GM18517 (cell line): ENCODE measurements at regions not wholly inside any gene's neighbourhood (a gene's known extent, or its start where the extent isn't known, plus 50 kb on each side); places are given as distances from the start of the nearest gene placed in this dataset.
"Not testable (repeated sequence)": the region's sequence is repeated elsewhere in the genome, so short reads cannot be mapped to it uniquely, and the experiment has no call there.

Experiments used
- ATAC-seq: cut with Tn5 transposase; IDR thresholded peaks from one replicate; pipeline ENCODE4 v1.9.1; 2021; ENCODE audit warnings: mild to moderate bottlenecking, moderate library complexity; ENCODE audit not compliant: unreplicated experiment

DNA sequence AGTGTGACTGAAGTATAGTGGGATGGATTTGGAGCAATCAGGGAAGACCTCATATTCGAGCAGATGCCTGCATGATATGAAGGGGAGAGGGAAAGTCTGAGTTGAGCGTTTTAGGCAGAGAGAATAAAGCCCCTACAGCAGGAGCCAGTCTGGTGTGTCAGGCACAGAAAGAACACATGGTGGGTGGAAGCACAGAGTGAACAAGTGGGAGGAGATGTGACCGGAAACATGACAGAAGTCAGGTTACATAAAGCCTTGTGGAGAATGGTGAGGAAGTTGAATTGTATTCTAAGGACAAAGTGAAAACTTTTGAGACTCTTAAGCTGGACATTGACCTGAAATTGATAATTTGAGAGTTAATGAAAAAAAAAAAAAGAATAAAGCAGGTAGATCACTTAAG lies 541.0 kb downstream of the PLOD2 start:
- ATAC-seq = no peak

DNA sequence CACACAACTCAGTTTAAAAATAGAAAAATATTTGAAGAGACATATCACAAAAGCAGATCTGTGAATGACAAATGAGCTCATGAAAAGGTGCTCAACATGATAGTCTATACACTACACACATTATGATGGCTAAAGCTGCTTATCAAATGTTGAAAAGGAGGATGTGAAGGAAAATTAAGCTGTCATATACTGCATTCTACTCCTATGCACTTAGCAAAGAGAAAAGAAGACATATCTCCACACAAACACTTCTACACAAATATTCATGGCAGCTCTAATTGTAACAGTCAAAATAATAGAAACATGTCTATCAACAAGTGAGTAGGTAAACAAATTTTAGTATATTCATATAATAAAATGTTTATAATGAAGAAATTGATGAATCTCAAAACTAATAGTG lies 540.5 kb downstream of the PLOD2 start:
- ATAC-seq = no peak

DNA sequence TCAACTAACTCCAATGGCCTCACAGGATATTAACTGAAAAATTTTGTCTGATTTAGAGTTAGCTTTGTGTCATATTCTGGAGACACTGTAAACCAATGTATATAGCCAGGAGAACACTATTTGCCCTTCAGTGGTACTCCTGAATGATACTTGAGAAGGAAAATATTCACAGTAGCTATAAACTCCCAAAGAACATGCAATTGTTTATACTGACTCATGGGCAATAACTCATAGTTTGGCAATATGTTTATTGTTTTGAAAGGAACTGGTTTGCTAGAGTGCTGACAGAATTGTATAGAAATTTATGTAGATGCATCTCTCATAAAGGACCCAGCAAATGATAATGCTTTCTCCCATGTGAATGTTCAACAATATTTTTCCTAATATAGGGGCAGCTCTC lies 537.6 kb downstream of the PLOD2 start:
- no peak for ATAC-seq

DNA sequence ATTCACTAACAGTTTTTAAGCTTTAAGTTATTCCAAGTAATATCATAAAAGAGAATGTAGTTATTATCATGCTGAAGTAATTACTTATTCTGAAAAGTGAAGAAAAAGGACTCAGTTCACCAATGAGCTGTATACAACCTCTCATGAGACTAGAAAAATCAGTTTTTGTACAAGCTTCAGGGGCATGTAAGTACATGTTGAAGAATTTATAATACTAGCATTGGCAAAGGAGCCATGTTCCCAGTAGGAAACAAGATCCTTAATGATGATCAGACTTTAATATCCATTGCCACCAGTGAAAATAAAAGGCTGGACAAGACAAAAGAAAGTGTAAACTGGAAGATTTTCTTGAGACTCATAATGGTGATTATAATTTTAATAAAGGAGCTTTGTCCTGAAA lies 532.8 kb downstream of the PLOD2 start:
- ATAC-seq = no peak

DNA sequence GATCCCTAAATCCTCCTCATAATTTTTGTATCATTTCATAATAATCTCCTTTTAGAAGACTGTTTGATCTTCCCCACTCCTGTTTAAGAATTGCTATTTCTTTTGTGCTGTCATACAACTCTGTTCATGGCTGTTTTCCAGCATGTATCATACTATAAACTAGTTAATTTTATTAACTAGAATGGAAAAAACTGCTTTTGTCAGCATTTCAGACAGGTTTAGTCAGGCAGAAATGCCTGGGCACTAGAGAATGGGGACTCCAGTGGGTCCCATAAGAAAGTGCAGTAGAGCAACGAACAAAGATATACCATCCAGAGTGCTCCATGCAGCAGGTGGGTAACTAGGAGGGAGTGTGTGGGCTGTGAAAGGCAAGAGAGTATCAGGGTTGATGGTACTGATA lies 523.9 kb downstream of the PLOD2 start:
- ATAC-seq = no peak

DNA sequence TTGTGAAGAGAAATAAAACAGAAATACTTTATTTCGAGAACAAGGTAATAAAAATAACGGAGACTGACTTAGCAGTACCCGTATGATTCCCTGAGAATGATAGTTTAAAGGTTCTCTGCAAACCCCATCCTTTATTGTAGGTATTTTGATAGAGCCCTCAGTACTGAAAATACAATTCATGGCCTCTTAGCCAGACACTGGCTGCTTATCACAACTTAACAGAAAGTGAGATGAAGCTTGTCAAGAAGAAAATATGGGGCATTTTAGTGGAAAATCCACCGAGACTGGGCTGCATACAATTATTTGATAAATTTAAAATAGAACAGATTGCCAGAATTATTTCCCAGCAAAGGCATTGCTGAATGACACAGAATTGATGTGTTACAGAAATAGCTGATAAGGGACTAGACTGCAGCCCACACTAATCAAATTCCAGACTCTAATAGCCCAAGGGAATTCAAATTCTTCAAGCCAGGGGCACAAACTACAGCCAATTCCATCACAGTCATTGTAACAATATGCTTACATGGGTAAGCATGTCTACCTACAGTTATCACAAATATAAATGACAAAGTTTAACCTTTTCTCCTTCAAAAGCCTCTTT lies 521.9 kb downstream of the PLOD2 start:
- ATAC-seq = no peak

DNA sequence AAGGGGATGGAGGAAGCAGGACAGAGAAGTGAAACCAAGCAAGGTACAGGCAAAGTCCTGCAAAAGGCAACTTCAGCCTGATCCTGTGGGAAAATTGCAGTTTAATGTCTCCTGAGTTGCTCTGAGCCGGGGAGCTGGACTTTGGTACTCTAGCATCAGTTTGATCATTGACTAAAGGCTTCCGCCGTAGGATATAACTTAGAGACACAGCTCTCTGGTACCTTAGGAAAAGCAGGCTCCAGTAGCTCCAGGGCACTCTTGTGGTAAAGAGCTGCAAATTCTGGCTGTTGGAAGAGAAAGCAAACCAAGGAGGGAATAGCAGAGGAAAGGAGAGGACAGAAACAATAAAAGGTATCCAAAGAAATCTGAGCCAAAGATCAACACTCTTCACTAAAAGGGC lies 521.1 kb downstream of the PLOD2 start:
- ATAC-seq = no peak

DNA sequence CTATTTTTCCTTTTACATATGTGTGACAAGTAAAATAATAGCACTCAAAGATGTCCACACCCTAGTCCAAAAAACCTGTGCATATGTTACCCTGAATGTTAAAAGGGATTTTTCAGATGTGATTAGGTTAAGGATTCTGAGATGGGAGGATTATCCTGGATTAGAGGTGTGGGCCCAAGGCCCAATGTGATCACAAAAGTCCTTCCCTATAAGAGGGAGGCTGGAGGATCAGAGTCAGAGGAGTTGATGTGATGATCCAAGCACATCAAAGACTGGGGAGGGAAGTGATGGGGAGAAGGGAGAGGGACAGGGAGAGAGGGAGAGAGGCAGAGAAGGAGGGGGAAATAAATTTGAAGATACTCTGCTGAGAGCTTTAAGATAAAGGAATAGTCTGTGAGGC lies 512.6 kb downstream of the PLOD2 start:
- no peak for ATAC-seq

DNA sequence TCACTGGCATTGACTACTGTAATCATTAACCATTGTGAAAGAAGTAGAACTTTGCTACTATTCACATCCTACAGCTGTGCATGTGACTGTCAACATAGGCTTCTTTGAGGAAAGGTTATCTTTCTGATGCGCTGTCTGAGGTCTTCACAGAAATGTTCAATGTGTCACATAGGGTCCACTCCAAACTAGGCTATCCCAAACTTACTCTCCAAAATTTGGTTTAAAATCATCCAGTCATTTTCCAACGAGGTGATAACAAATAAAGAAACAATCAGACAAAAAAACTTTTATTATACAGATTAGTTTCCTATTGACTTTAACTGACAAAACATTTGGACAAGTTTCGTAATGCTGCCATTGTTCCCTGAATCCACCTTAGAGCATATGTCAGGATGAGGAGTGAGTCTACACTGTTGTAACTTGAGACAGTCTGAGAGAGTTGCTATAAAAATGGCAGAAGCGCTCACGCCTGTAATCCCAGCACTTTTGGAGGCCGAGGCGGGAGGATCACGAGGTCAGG lies 511.6 kb downstream of the PLOD2 start:
- no peak for ATAC-seq

DNA sequence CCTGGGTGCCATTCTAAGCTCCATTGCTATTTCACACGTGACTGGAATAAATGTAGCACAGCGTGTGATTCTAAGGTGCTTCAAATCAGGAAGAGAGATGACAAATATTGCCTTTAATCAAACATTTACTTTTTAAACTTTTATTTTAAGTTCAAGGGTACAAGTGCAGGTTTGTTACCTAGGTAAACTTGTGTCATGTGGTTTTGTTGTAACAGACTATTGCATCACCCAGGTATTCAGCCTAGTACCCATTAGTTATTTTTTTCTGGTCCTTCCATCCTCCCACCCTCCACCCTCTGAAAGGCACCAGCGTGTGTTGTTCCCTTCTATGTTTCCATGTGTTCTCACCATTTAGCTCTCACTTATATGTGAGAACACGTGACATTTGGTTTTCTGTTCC lies 510.8 kb downstream of the PLOD2 start:
- no peak for ATAC-seq

DNA sequence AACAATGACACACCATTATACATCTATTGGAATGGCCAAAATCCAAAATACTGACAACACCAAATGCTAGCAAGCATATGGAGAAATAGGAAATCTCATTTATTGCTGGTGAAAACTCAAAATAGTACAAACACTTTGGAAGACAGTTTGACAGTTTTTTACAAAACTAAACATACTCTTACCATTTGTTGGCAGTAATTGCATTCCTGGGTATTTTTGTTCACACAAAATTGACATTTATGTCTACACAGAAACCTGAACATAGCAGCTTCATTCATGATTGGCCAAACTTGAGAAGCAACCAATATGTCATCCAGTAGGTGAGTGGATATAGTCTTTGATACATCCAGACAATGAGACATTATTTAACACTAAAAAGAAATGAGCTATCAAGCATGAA lies 489.9 kb downstream of the PLOD2 start:
- ATAC-seq = no peak

DNA sequence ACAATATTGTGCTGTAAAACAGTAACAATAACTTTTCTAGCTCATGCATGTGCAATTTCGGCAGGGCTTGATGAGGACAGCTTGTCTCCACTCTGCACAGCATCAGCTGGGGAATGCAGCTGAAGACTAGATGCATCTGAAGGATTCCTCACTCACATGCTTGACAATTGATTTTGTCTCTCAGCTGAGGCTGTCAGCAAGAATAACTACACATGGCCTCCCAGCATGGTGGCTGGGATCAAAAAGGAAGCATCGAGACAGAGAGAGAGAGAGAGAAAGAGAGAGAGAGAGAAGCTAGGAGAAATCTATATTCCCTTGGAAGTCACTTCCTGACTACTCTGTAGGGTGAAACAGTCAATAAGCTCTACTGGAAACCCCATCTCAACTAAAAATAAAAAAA lies 487.1 kb downstream of the PLOD2 start:
- no peak for ATAC-seq

DNA sequence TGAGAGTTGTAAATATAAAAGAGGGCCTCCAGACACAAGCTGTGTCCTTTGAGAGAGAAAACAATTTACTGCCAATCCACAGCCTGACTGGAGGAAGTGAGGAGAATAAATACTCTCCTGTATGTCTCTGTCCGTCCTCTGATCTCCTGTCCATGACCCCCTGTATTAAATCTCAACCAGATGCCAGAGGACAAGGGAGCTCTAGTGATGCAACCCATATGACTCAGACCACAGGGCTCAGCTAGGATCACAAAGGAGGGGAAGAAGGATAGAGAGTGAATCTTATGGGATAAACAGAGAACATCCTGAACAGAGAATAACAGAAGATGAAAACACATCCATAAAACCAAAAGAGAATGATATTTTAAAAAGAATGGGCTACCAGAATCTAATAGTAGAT lies 482.6 kb downstream of the PLOD2 start:
- ATAC-seq = no peak

DNA sequence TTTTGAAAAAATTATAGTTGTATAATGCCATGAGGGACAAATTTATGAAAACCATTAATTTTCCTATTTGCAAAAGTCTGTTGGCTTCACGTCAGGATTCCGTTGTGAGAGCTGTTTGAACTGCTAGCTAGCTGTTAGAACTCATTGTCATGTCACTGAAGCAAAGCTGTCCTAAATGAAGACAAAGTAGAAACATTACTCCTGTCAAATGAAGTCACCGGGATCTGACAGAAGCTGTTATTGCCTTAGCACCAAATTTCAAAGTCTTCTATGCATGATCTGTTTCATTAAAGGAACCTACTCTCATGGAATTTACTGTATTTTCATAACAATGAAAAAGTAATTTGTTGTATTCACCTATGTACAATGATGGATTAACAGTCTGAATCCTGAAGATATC lies 479.8 kb downstream of the PLOD2 start:
- ATAC-seq = no peak

DNA sequence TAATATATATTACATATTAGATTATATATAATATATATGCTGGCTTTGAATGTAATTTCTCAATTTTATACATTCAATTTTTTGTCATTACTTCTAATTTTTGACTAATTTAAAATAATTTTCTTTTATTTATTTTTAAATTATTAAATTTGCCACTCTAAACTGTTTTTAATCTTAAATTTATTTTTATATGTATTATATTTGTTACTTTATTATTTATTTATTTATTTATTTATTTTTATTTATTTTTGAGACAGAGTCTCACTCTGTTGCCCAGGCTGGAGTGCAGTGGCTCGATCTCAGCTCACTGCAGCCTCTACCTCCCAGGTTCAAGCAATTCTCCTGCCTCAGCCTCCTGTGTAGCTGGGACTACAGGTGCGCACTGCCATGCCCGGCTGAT lies 473.0 kb downstream of the PLOD2 start:
- not testable (repeated sequence) for ATAC-seq

DNA sequence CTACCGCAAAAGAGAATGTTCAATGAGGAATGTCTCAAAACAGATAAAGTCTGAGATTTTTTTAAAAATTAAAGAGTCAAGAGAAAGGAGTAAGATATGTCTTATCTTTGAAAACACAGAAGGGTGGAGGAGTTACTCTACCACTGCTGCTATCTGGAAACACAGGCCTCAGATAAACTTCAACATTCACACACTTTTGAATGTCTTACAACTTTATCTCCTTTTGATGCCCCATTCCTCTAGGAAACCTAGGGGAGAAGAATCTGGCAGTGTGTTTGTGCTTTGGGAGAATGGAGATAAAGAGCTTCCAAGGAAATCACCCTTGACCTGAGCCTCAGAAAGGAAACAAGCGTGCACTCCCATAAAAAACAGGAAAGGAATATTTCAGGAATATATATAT lies 468.2 kb downstream of the PLOD2 start:
- ATAC-seq = no peak

DNA sequence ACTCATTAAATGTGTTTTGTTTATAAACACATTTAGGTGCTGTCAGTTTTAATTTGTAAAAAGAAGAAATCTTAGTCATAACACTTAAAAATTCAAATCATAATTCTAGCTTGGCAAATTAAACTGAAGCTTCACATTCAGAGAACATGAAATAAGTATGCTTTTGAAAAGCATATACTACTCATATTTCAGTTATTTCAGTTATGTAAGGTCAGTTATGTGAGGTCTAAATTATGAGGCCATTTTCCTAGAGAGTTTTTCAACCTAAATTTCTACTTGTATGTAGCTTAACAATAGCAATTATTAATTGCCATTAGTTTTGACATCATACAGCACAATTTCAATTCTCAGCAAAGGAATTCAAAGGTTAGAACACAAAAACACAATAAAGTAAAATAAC lies 465.0 kb downstream of the PLOD2 start:
- no peak for ATAC-seq

DNA sequence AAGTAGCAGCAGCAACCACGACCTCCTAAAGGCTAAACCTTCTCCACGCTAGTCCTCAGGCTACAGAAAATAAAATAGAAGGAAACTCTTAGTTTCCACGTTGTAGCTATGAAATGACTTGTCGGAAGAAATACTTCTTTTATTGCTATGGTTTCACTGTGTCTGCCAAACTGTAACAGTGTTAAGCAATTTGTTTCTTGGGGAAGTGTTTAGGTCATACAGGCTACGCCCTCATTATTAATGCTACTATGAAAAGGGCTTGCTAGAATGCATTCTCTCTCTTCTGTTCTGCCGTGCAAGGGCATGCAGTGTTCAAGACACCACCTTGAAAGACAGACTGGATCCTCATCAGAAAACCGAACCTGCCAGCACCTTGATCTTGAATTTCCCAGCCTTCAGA lies 462.7 kb downstream of the PLOD2 start:
- ATAC-seq = no peak

DNA sequence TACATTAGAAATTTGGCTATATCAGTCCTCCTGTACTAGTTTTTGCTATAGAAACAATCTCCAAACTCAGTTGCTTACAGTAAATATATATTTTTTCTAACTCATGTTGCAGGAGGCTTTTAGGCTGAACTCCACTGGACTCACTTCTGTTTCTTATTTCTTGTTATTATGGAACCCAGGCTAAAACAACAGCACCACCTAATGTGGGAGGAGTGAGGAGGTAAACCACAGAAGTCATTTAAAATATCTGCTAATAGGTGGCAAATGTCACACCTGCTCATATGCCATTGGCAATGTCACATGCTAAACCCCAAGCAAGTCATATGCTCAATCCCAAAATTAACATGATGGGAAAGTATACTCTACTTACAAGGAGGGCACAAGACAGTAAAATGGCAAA lies 462.2 kb downstream of the PLOD2 start:
- ATAC-seq = no peak

DNA sequence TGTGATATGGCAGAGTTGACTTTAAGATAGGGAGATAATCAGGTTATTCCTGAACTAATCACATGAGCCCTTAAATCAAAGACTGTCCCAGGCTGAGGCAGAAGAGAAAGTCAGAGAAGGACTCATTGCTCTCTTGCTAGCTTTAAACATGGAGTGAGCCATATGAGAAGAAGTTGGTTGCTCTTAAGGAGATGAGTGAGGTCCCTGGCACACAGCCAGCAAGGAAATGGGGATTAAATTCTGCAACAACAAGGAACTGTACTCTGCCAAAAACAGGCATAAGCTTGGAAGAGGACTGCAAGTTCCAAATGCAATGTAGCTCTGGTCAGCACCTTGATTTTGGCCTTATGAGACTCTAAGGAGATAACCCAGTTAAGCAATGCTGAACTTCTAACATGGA lies 457.0 kb downstream of the PLOD2 start:
- no peak for ATAC-seq

DNA sequence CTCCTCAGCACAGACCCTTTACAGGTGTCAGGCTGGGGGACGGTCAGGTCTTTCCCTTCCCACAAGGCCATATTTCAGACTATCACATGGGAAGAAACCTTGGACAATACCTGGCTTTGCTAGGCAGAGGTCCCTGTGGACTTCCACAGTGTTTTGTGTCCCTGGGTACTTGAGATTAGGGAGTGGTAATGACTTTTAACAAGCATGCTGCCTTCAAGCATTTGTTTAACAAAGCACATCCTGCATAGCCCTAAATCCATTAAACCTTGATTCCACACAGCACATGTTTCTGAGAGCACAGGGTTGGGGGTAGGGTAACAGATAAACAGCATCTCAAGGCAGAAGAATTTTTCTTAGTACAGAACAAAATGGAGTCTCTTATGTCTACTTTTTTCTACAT lies 451.2 kb downstream of the PLOD2 start:
- not testable (repeated sequence) for ATAC-seq

DNA sequence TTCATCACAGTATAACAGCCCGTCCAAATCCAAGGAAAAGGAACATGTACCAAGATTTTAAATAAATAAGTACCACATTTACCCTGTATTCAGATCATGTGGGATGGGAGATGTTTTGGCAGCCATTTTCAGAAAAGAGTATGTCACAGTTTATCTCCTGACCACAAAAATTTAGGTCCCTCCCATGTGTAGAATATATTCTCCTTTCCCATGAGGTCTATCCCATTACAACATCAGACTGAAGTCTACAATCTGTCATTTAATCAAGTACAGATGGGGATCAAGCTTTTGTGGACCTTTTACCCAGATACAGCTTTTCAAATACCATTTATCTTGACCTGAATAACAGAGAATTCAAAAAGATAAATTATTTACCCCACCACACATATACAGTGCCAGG lies 444.5 kb downstream of the PLOD2 start:
- no peak for ATAC-seq

DNA sequence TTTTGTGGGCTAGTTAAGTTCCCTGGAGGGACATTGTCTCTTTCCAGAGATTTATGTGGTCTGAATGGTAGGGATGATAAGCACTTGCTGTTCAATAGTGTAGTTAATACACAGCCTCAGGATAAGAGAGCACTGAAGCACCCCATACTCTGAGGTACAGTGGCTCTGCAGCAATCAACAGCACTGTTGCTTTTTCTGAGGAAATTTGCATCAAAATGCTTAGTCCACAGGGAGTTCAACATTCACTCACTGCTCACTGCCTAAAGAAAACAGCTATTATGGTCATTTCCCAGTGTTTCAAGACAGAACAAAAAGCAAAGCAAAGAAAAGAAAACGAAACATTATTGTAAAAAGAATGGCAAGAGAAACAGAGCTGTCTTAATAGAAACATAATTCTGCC lies 441.9 kb downstream of the PLOD2 start:
- no peak for ATAC-seq
